Tibial artery (tissue), 4 donors: ENCODE measurements at regions not wholly inside any gene's neighbourhood (a gene's known extent, or its start where the extent isn't known, plus 50 kb on each side); places are given as distances from the start of the nearest gene placed in this dataset.

Experiments used
- DNase-seq, 2 donors: peaks; one replicate each; pipeline ENCODE4 v3.0.0-alpha.2; 2019
- H3K27ac ChIP-seq, 2 donors: fragments of 200-600 bp; sonication (generic) in 1 of 2; 1 replicate in 1 of 2; 2 replicates in 1 of 2; pipeline ENCODE4 v1.5.1; 2018 to 2019; ENCODE audit warnings: mild to moderate bottlenecking in 1 of 2
- H3K27me3 ChIP-seq, 2 donors: fragments of 200-600 bp; sonication (generic) in 1 of 2; one replicate each; pipeline versions ENCODE4 v1.5.1 to v1.6.0; 2016 to 2019
- H3K36me3 ChIP-seq, 3 donors: fragments of 200-600 bp; sonication (generic) in 2 of 3; one replicate each; pipeline ENCODE4 v1.5.1; 2016 to 2019; ENCODE audit warnings: mild to moderate bottlenecking in 2 of 3
- H3K4me1 ChIP-seq, 4 donors: fragments of 200-600 bp; sonication (generic) in 2 of 4; 1 replicate in 3 of 4; 2 replicates in 1 of 4; pipeline ENCODE4 v1.5.1; 2016 to 2019
- H3K4me3 ChIP-seq, 2 donors: fragments of 200-600 bp; sonication (generic) in 1 of 2; 1 replicate in 1 of 2; 2 replicates in 1 of 2; pipeline ENCODE4 v1.5.1; 2018 to 2019; ENCODE audit warnings: mild to moderate bottlenecking in 2 of 2
- H3K9me3 ChIP-seq, 3 donors: fragments of 200-600 bp; sonication (generic) in 1 of 3; one replicate each; pipeline ENCODE4 v1.5.1; 2016 to 2019
- CTCF ChIP-seq, 2 experiments: fragments of 200-600 bp in 1 of 2; fragments of 450-650 bp in 1 of 2; IDR thresholded peaks; one replicate each; pipeline ENCODE4 v1.5.1; 2017 to 2019; ENCODE audit warnings: antibody characterized with exemption in 2 of 2, mild to moderate bottlenecking in 1 of 2, moderate library complexity in 1 of 2
- intact Hi-C: fragments of 100-400 bp; cut with DNase I; formaldehyde crosslinking; loops from one replicate; pipeline ENCODE4 v1.15.0; 2023; ENCODE audit warnings: low total_unique reads

GRCh38 chr18:40925071-40925541, 1029.9 kb upstream of the PIK3C3 start:
- H3K27ac ChIP-seq, result no peak overlapping the region
- no peak for DNase-seq
- H3K4me3 ChIP-seq, result no peak overlapping the region
- intact Hi-C loops, result no loop called here
- no peaks in the 10 kb centered on the region for H3K9me3 ChIP-seq
- no peak for TF ChIP-seq CTCF (IDR thresholded peaks at IDR 0.05)
- H3K27me3 ChIP-seq, result no peaks in the 10 kb centered on the region
- no peaks in the 10 kb centered on the region for H3K36me3 ChIP-seq
- H3K4me1 ChIP-seq, result no peaks in the 10 kb centered on the region

GRCh38 chr18:40921845-40922629, 1033.0 kb upstream of the PIK3C3 start:
- H3K4me1 ChIP-seq, result no peaks in the 10 kb centered on the region
- H3K36me3 ChIP-seq, result no peaks in the 10 kb centered on the region
- H3K27me3 ChIP-seq, result no peaks in the 10 kb centered on the region
- no peaks in the 10 kb centered on the region for H3K9me3 ChIP-seq
- intact Hi-C loops, result no loop called here
- no peak overlapping the region for H3K27ac ChIP-seq
- TF ChIP-seq CTCF (IDR thresholded peaks at IDR 0.05), result no peak
- no peak overlapping the region for H3K4me3 ChIP-seq
- no peak for DNase-seq

- Histone ChIP-seq H3K4me1 (no peaks in the 10 kb centered on the region), H3K27me3 (no peaks in the 10 kb centered on the region), H3K27ac (no peak overlapping the region), H3K4me3 (no peak overlapping the region), H3K9me3 (no peaks in the 10 kb centered on the region), H3K36me3 (no peaks in the 10 kb centered on the region)
- intact Hi-C loops, result no loop called here
- no peak for TF ChIP-seq CTCF (IDR thresholded peaks at IDR 0.05)
- DNase-seq, result no peak
Measured at GRCh38 chr18:40917056-40917455, 1038.0 kb upstream of the PIK3C3 start.

GRCh38 chr18:40915724-40916123, 1039.3 kb upstream of the PIK3C3 start:
- DNase-seq, result no peak
- no peaks in the 10 kb centered on the region for H3K36me3 ChIP-seq
- H3K4me1 ChIP-seq, result no peaks in the 10 kb centered on the region
- H3K4me3 ChIP-seq, result no peak overlapping the region
- H3K9me3 ChIP-seq, result no peaks in the 10 kb centered on the region
- intact Hi-C loops, result no loop called here
- TF ChIP-seq CTCF (IDR thresholded peaks at IDR 0.05), result no peak
- H3K27me3 ChIP-seq, result no peaks in the 10 kb centered on the region
- no peak overlapping the region for H3K27ac ChIP-seq

GRCh38 chr18:40911582-40912254, 1043.3 kb upstream of the PIK3C3 start:
- no peaks in the 10 kb centered on the region for H3K4me1 ChIP-seq
- TF ChIP-seq CTCF (IDR thresholded peaks at IDR 0.05), result no peak
- no peak for DNase-seq
- H3K36me3 ChIP-seq, result no peaks in the 10 kb centered on the region
- no peak overlapping the region for H3K27ac ChIP-seq
- intact Hi-C loops, result no loop called here
- no peak overlapping the region for H3K4me3 ChIP-seq
- no peaks in the 10 kb centered on the region for H3K9me3 ChIP-seq
- no peaks in the 10 kb centered on the region for H3K27me3 ChIP-seq
